WTC11 (cell line): ENCODE measurements at regions not wholly inside any gene's neighbourhood (a gene's known extent, or its start where the extent isn't known, plus 50 kb on each side); places are given as distances from the start of the nearest gene placed in this dataset.
A peak's percentile ranks its signal among the peaks of the same experiment; 100 is the strongest.

Source experiments
- ATAC-seq: fragments of 200-7000 bp; cut with Tn5 transposase; 2 replicates; pipeline ENCODE4 v1.10.0; 2021; ENCODE audit warnings: mild to moderate bottlenecking, moderate library complexity
- CTCF ChIA-PET: fragments of 300-600 bp; sonication (Branson Sonifier 250); formaldehyde crosslinking; loops from one replicate; lab custom pipeline; 2021; ENCODE audit warnings: antibody characterized with exemption; lab: Charles Lee
- POLR2A ChIA-PET: fragments of 350-600 bp; sonication (Branson Sonifier 250); formaldehyde crosslinking; loops from one replicate; lab custom pipeline; 2021; ENCODE audit warnings: antibody characterized with exemption; lab: Charles Lee
- DNase-seq: peaks from one replicate; pipeline ENCODE4 v3.0.0; 2021; ENCODE audit warnings: low spot score
- H3K27ac Mint-ChIP-seq: 2 replicates; pipeline ENCODE4 v1.8.0; 2021; ENCODE audit warnings: mixed read lengths
- H3K27me3 Mint-ChIP-seq: 2 replicates; pipeline ENCODE4 v1.8.0; 2021; ENCODE audit warnings: low read depth, mild to moderate bottlenecking, moderate library complexity, mixed read lengths
- H3K36me3 Mint-ChIP-seq: 2 replicates; pipeline ENCODE4 v1.8.0; 2021; ENCODE audit warnings: mixed read lengths
- H3K4me1 Mint-ChIP-seq: 2 replicates; pipeline ENCODE4 v1.8.0; 2022; ENCODE audit warnings: mixed read lengths
- H3K4me3 Mint-ChIP-seq: 2 replicates; pipeline ENCODE4 v1.8.0; 2021; ENCODE audit warnings: mild to moderate bottlenecking, moderate library complexity, mixed read lengths
- H3K9me3 Mint-ChIP-seq: 2 replicates; pipeline ENCODE4 v1.8.0; 2021; ENCODE audit warnings: mixed read lengths
- ATF2 ChIP-seq: sonication (generic); formaldehyde crosslinking; IDR thresholded peaks from 2 replicates; pipeline ENCODE4 v1.8.1; 2022; ENCODE audit warnings: low read depth, missing genetic modification reagents, borderline replicate concordance
- CBFB ChIP-seq: sonication (generic); formaldehyde crosslinking; IDR thresholded peaks from 2 replicates; pipeline ENCODE4 v1.8.1; 2022; ENCODE audit warnings: mild to moderate bottlenecking, low read depth, missing genetic modification reagents
- CREM ChIP-seq: sonication (generic); formaldehyde crosslinking; IDR thresholded peaks from 2 replicates; pipeline ENCODE4 v1.8.1; 2022; ENCODE audit warnings: mild to moderate bottlenecking, missing genetic modification reagents, moderate library complexity
- CTCF ChIP-seq: fragments of 200-600 bp; IDR thresholded peaks from 2 replicates; pipeline ENCODE4 v1.8.0; 2022; ENCODE audit warnings: antibody characterized with exemption
- E2F1 ChIP-seq: sonication (generic); formaldehyde crosslinking; IDR thresholded peaks from 2 replicates; pipeline ENCODE4 v1.8.0; 2022; ENCODE audit warnings: mild to moderate bottlenecking, missing genetic modification reagents
- ESRRA ChIP-seq: sonication (generic); formaldehyde crosslinking; IDR thresholded peaks from 2 replicates; pipeline ENCODE4 v1.8.1; 2022; ENCODE audit warnings: mild to moderate bottlenecking, missing genetic modification reagents, borderline replicate concordance
- ETV6 ChIP-seq: sonication (generic); formaldehyde crosslinking; IDR thresholded peaks from 2 replicates; pipeline ENCODE4 v1.8.1; 2022; ENCODE audit warnings: mild to moderate bottlenecking, missing genetic modification reagents
- GABPB1 ChIP-seq: sonication (generic); formaldehyde crosslinking; IDR thresholded peaks from 2 replicates; pipeline ENCODE4 v1.8.1; 2023; ENCODE audit warnings: mild to moderate bottlenecking, missing genetic modification reagents
- GTF2I ChIP-seq: fragments of 250-450 bp; sonication (Bioruptor Pico); conservative IDR thresholded peaks from 2 replicates; pipeline ENCODE4 v1.4.0; 2021; ENCODE audit warnings: mild to moderate bottlenecking
- HMGA2 ChIP-seq: fragments of 250-450 bp; sonication (Bioruptor Pico); IDR thresholded peaks from 2 replicates; pipeline ENCODE4 v1.4.0; 2021; ENCODE audit warnings: mild to moderate bottlenecking, moderate library complexity
- HMGXB4 ChIP-seq: sonication (generic); formaldehyde crosslinking; IDR thresholded peaks from 2 replicates; pipeline ENCODE4 v1.8.1; 2023; ENCODE audit warnings: mild to moderate bottlenecking, moderate library complexity, missing genetic modification reagents
- JUN ChIP-seq: sonication (generic); formaldehyde crosslinking; IDR thresholded peaks from 2 replicates; pipeline ENCODE4 v1.8.0; 2023; ENCODE audit warnings: mild to moderate bottlenecking, missing genetic modification reagents
- NFE2L1 ChIP-seq: sonication (generic); formaldehyde crosslinking; IDR thresholded peaks from 2 replicates; pipeline ENCODE4 v1.8.1; 2023; ENCODE audit warnings: missing genetic modification reagents
- PREB ChIP-seq: sonication (generic); formaldehyde crosslinking; IDR thresholded peaks from 2 replicates; pipeline ENCODE4 v1.8.1; 2022; ENCODE audit warnings: mild to moderate bottlenecking, missing genetic modification reagents, moderate library complexity, borderline replicate concordance
- RORB ChIP-seq: fragments of 250-450 bp; sonication (Bioruptor Pico); IDR thresholded peaks from 2 replicates; pipeline ENCODE4 v1.9.0; 2021; ENCODE audit warnings: mild to moderate bottlenecking
- SOX15 ChIP-seq: fragments of 250-450 bp; sonication (Bioruptor Pico); IDR thresholded peaks from 2 replicates; pipeline ENCODE4 v1.9.0; 2021; ENCODE audit warnings: mild to moderate bottlenecking
- TP53 ChIP-seq: sonication (generic); formaldehyde crosslinking; IDR thresholded peaks from 2 replicates; pipeline ENCODE4 v1.8.1; 2023; ENCODE audit warnings: mild to moderate bottlenecking, missing genetic modification reagents
- USF1 ChIP-seq: sonication (generic); formaldehyde crosslinking; IDR thresholded peaks from 2 replicates; pipeline ENCODE4 v1.8.0; 2022; ENCODE audit warnings: mild to moderate bottlenecking, missing genetic modification reagents
- USF2 ChIP-seq: sonication (generic); formaldehyde crosslinking; IDR thresholded peaks from 2 replicates; pipeline ENCODE4 v1.8.1; 2023; ENCODE audit warnings: mild to moderate bottlenecking, missing genetic modification reagents, moderate library complexity
- ZNF121 ChIP-seq: sonication (generic); formaldehyde crosslinking; IDR thresholded peaks from 2 replicates; pipeline ENCODE4 v1.8.0; 2023; ENCODE audit warnings: missing genetic modification reagents
- ZNF138 ChIP-seq: sonication (generic); formaldehyde crosslinking; conservative IDR thresholded peaks from 2 replicates; pipeline ENCODE4 v1.8.1; 2022; ENCODE audit warnings: mild to moderate bottlenecking, moderate library complexity, missing genetic modification reagents
- ZNF263 ChIP-seq: sonication (generic); formaldehyde crosslinking; IDR thresholded peaks from 2 replicates; pipeline ENCODE4 v1.8.1; 2022; ENCODE audit warnings: low read depth, mild to moderate bottlenecking, moderate library complexity, missing genetic modification reagents

- DNase-seq (no peak), ATAC-seq (peak; percentile 83)
- ChIA-PET CTCF (interaction anchor here (1.0 to 2.9 kb wide), 4 partner anchors 9 to 33 kb away, joined by 3 to 13 read pairs (median 6); no protein-coding TSS in a partner anchor), POLR2A (no interaction called here)
- peaks cover 37% of the 10 kb centered on the region for H3K4me1 Mint-ChIP-seq
- peaks cover 7% of the 10 kb centered on the region for H3K9me3 Mint-ChIP-seq
- no peak overlapping the region for H3K4me3 Mint-ChIP-seq
- H3K36me3 Mint-ChIP-seq: peaks cover 3% of the 10 kb centered on the region; the same call in 1 of the 2 replicates
- peak overlapping the region; percentile 64 for H3K27ac Mint-ChIP-seq
- H3K27me3 Mint-ChIP-seq: no peaks in the 10 kb centered on the region; the same call in 1 of the 2 replicates
- no peak for TF ChIP-seq ESRRA (CRISPR knock-in tag)
- no peak for TF ChIP-seq NFE2L1 (CRISPR knock-in tag)
- no peak for TF ChIP-seq HMGA2 (CRISPR knock-in tag)
- no peak for TF ChIP-seq ATF2 (CRISPR knock-in tag)
- no peak for TF ChIP-seq GTF2I (CRISPR knock-in tag)
- TF ChIP-seq USF1 (CRISPR knock-in tag): no peak
- no peak for TF ChIP-seq CBFB
- no peak for TF ChIP-seq JUN (CRISPR knock-in tag)
- TF ChIP-seq HMGXB4 (CRISPR knock-in tag): no peak
- no peak for TF ChIP-seq CREM (CRISPR knock-in tag)
- TF ChIP-seq ZNF138: no peak
- no peak for TF ChIP-seq ZNF121 (CRISPR knock-in tag)
- TF ChIP-seq CTCF: no peak
- TF ChIP-seq RORB (CRISPR knock-in tag): no peak
- TF ChIP-seq ETV6: no peak
- TF ChIP-seq PREB (CRISPR knock-in tag): no peak
- no peak for TF ChIP-seq SOX15 (CRISPR knock-in tag)
- TF ChIP-seq TP53: no peak
These were observed 77.0 kb downstream of the PDCL3 start for GRCh38 chr2:100639588-100640390.

GRCh38 chr2:100640431-100641124 is 77.8 kb downstream of the PDCL3 start:
- no peak for DNase-seq
- Mint-ChIP-seq H3K36me3 (peaks cover 6% of the 10 kb centered on the region; the same call in 1 of the 2 replicates), H3K27me3 (no peaks in the 10 kb centered on the region; the same call in 1 of the 2 replicates), H3K27ac (peak overlapping the region; percentile 12; the same call in 1 of the 2 replicates), H3K9me3 (peaks cover 12% of the 10 kb centered on the region), H3K4me1 (peaks cover 39% of the 10 kb centered on the region), H3K4me3 (no peak overlapping the region)
- POLR2A ChIA-PET: no interaction called here
- CTCF ChIA-PET: interaction anchor here (1.0 to 2.9 kb wide), 4 partner anchors 9 to 34 kb away, joined by 3 to 13 read pairs (median 6); no protein-coding TSS in a partner anchor
- TF ChIP-seq GABPB1 (CRISPR knock-in tag): no peak
- peak; percentile 53 for TF ChIP-seq USF2 (CRISPR knock-in tag)
- no peak for TF ChIP-seq ZNF263 (CRISPR knock-in tag)
- TF ChIP-seq E2F1 (CRISPR knock-in tag): no peak
- no peak for ATAC-seq
